HL-60 (cell line): ENCODE measurements at regions not wholly inside any gene's neighbourhood (a gene's known extent, or its start where the extent isn't known, plus 50 kb on each side); places are given as distances from the start of the nearest gene placed in this dataset.

Experiments used
- GABPA ChIP-seq: IDR thresholded peaks from 2 replicates; pipeline ENCODE4 v1.6.1; 2012; ENCODE audit warnings: low read depth
- POLR2AphosphoS5 ChIP-seq: IDR thresholded peaks from 2 replicates; pipeline ENCODE4 v1.6.1; 2012; ENCODE audit warnings: low read depth
- TF ChIP-seq, protein P1 (sequence below): IDR thresholded peaks from one replicate; pipeline ENCODE4 v1.5.1; 2011; ENCODE audit warnings: low read length, control low read depth, inconsistent platforms; ENCODE audit not compliant: insufficient read depth
- TF ChIP-seq, protein P2 (sequence below): IDR thresholded peaks from 2 replicates; pipeline ENCODE4 v1.6.1; 2012; ENCODE audit warnings: low read depth; ENCODE audit not compliant: insufficient replicate concordance

DNA sequence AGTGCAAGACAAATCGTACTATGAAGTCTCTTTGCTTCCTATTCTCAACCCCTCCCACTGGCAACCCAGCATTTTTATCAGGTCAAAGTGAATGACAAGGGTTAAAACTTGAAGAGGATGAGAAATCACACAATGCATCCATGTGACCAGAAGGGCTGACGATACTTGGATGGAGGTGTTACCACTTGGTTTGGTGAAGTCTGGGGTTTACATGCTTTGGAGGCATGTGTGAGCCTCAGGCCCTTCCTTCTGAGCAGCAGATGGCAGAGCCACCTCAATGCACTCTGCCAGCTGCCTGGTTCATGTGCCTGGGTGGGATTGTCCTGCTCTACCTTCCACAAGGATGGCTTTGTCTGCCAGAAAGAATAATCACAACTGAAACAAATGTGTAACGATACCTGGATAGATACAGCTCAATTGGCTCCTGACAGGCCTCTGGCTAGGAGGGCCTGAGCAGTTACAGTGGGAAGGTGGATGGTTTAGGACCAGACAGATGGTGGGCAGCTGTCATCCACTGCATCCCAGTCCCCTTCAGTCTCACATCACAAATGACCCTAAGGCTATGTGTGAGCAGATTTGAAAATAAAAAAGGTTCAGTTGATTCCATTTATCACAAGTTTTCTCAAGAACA is 51.5 kb upstream of the CNIH3 start:
- TF ChIP-seq, protein P1, sequence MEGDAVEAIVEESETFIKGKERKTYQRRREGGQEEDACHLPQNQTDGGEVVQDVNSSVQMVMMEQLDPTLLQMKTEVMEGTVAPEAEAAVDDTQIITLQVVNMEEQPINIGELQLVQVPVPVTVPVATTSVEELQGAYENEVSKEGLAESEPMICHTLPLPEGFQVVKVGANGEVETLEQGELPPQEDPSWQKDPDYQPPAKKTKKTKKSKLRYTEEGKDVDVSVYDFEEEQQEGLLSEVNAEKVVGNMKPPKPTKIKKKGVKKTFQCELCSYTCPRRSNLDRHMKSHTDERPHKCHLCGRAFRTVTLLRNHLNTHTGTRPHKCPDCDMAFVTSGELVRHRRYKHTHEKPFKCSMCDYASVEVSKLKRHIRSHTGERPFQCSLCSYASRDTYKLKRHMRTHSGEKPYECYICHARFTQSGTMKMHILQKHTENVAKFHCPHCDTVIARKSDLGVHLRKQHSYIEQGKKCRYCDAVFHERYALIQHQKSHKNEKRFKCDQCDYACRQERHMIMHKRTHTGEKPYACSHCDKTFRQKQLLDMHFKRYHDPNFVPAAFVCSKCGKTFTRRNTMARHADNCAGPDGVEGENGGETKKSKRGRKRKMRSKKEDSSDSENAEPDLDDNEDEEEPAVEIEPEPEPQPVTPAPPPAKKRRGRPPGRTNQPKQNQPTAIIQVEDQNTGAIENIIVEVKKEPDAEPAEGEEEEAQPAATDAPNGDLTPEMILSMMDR: no peak
- no peak for TF ChIP-seq POLR2AphosphoS5
- TF ChIP-seq GABPA: no peak
- TF ChIP-seq, protein P2, sequence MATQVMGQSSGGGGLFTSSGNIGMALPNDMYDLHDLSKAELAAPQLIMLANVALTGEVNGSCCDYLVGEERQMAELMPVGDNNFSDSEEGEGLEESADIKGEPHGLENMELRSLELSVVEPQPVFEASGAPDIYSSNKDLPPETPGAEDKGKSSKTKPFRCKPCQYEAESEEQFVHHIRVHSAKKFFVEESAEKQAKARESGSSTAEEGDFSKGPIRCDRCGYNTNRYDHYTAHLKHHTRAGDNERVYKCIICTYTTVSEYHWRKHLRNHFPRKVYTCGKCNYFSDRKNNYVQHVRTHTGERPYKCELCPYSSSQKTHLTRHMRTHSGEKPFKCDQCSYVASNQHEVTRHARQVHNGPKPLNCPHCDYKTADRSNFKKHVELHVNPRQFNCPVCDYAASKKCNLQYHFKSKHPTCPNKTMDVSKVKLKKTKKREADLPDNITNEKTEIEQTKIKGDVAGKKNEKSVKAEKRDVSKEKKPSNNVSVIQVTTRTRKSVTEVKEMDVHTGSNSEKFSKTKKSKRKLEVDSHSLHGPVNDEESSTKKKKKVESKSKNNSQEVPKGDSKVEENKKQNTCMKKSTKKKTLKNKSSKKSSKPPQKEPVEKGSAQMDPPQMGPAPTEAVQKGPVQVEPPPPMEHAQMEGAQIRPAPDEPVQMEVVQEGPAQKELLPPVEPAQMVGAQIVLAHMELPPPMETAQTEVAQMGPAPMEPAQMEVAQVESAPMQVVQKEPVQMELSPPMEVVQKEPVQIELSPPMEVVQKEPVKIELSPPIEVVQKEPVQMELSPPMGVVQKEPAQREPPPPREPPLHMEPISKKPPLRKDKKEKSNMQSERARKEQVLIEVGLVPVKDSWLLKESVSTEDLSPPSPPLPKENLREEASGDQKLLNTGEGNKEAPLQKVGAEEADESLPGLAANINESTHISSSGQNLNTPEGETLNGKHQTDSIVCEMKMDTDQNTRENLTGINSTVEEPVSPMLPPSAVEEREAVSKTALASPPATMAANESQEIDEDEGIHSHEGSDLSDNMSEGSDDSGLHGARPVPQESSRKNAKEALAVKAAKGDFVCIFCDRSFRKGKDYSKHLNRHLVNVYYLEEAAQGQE: no peak
